GM18907 (cell line): ENCODE measurements at regions not wholly inside any gene's neighbourhood (a gene's known extent, or its start where the extent isn't known, plus 50 kb on each side); places are given as distances from the start of the nearest gene placed in this dataset.

ENCODE experiments used
- ATAC-seq: cut with Tn5 transposase; IDR thresholded peaks from one replicate; pipeline ENCODE4 v1.9.1; 2021; ENCODE audit warnings: mild to moderate bottlenecking, moderate library complexity; ENCODE audit not compliant: unreplicated experiment

- no peak for ATAC-seq
Observed at GRCh38 chr7:46352004-46352954, 431.2 kb upstream of the IGFBP3 start.

- no peak for ATAC-seq
Observed at GRCh38 chr7:46349490-46349889, 428.4 kb upstream of the IGFBP3 start.

GRCh38 chr7:46344533-46344932, 423.5 kb upstream of the IGFBP3 start:
- ATAC-seq = no peak

GRCh38 chr7:46343802-46344201, 422.7 kb upstream of the IGFBP3 start:
- no peak for ATAC-seq

GRCh38 chr7:46322937-46323336, 401.9 kb upstream of the IGFBP3 start:
- ATAC-seq = no peak

- ATAC-seq = no peak
Observed at GRCh38 chr7:46321556-46322205, 400.6 kb upstream of the IGFBP3 start.

- no peak for ATAC-seq
Observed at GRCh38 chr7:46320956-46321355, 399.9 kb upstream of the IGFBP3 start.

GRCh38 chr7:46319841-46320240, 398.8 kb upstream of the IGFBP3 start:
- ATAC-seq = no peak

- no peak for ATAC-seq
Observed at GRCh38 chr7:46318276-46318675, 397.2 kb upstream of the IGFBP3 start.

- ATAC-seq = no peak
Observed at GRCh38 chr7:46317256-46317655, 396.2 kb upstream of the IGFBP3 start.

- ATAC-seq = no peak
Observed at GRCh38 chr7:46315891-46316290, 394.8 kb upstream of the IGFBP3 start.

GRCh38 chr7:46301677-46302076, 380.6 kb upstream of the IGFBP3 start:
- ATAC-seq = no peak

- no peak for ATAC-seq
Observed at GRCh38 chr7:46297515-46297914, 376.4 kb upstream of the IGFBP3 start.

- no peak for ATAC-seq
Observed at GRCh38 chr7:46296526-46296925, 375.5 kb upstream of the IGFBP3 start.

GRCh38 chr7:46294381-46294780, 373.3 kb upstream of the IGFBP3 start:
- ATAC-seq = no peak

GRCh38 chr7:46292741-46293140, 371.7 kb upstream of the IGFBP3 start:
- ATAC-seq = no peak

- ATAC-seq = peak; percentile 66
Observed at GRCh38 chr7:46291601-46292150, 370.6 kb upstream of the IGFBP3 start.

- peak; percentile 74 for ATAC-seq
Observed at GRCh38 chr7:46291050-46291438, 370.0 kb upstream of the IGFBP3 start.

- peak; percentile 29 for ATAC-seq
Observed at GRCh38 chr7:46290374-46291049, 369.4 kb upstream of the IGFBP3 start.

GRCh38 chr7:46288861-46289260, 367.8 kb upstream of the IGFBP3 start:
- no peak for ATAC-seq

GRCh38 chr7:46288010-46288409, 366.9 kb upstream of the IGFBP3 start:
- ATAC-seq = no peak
